Stimulated activated CD8-positive, alpha-beta memory T cell treated with anti-CD3 and anti-CD28 coated beads, Interleukin-7, amount 100 ng/mL, for 4 hours (primary cell): ENCODE measurements at regions not wholly inside any gene's neighbourhood (a gene's known extent, or its start where the extent isn't known, plus 50 kb on each side); places are given as distances from the start of the nearest gene placed in this dataset.
"Not testable (repeated sequence)": the region's sequence is repeated elsewhere in the genome, so short reads cannot be mapped to it uniquely, and the experiment has no call there.

Source experiments
- DNase-seq, 2 donors: peaks; one replicate each; pipeline ENCODE4 v3.0.0-alpha.2; 2020; ENCODE audit warnings: low read depth in 2 of 2

- DNase-seq = no peak
These were observed 765.1 kb upstream of the POM121L12 start for GRCh38 chr7:52270301-52270700.

- DNase-seq = no peak
These were observed 765.8 kb upstream of the POM121L12 start for GRCh38 chr7:52269669-52270068.

- no peak for DNase-seq
These were observed 774.4 kb upstream of the POM121L12 start for GRCh38 chr7:52261057-52261456.

- no peak for DNase-seq
These were observed 775.3 kb upstream of the POM121L12 start for GRCh38 chr7:52260046-52260665.

GRCh38 chr7:52257890-52258289 lies 777.5 kb upstream of the POM121L12 start:
- DNase-seq = no peak

- DNase-seq = no peak
These were observed 780.9 kb upstream of the POM121L12 start for GRCh38 chr7:52254396-52255010.

GRCh38 chr7:52253953-52254352 lies 781.5 kb upstream of the POM121L12 start:
- no peak for DNase-seq

GRCh38 chr7:52249741-52250140 lies 785.7 kb upstream of the POM121L12 start:
- DNase-seq = no peak

- DNase-seq = no peak
These were observed 787.9 kb upstream of the POM121L12 start for GRCh38 chr7:52247518-52247917.

GRCh38 chr7:52243685-52244084 lies 791.7 kb upstream of the POM121L12 start:
- no peak for DNase-seq

- no peak for DNase-seq
These were observed 802.2 kb upstream of the POM121L12 start for GRCh38 chr7:52233248-52233647.

- DNase-seq = no peak
These were observed 823.5 kb upstream of the POM121L12 start for GRCh38 chr7:52211930-52212329.

GRCh38 chr7:52209614-52210013 lies 825.8 kb upstream of the POM121L12 start:
- DNase-seq = no peak

GRCh38 chr7:52197221-52197620 lies 838.2 kb upstream of the POM121L12 start:
- no peak for DNase-seq

GRCh38 chr7:52195664-52196063 lies 839.8 kb upstream of the POM121L12 start:
- no peak for DNase-seq

- no peak for DNase-seq
These were observed 846.2 kb upstream of the POM121L12 start for GRCh38 chr7:52189153-52189778.

- DNase-seq = no peak
These were observed 851.3 kb upstream of the POM121L12 start for GRCh38 chr7:52184006-52184703.

- DNase-seq = no peak
These were observed 855.5 kb upstream of the POM121L12 start for GRCh38 chr7:52179934-52180333.

GRCh38 chr7:52168085-52168484 lies 851.5 kb upstream of the COBL start:
- DNase-seq = no peak

- DNase-seq = no peak
These were observed 846.7 kb upstream of the COBL start for GRCh38 chr7:52163311-52163710.

GRCh38 chr7:52161483-52161882 lies 844.9 kb upstream of the COBL start:
- DNase-seq = no peak

- not testable (repeated sequence) for DNase-seq
These were observed 842.8 kb upstream of the COBL start for GRCh38 chr7:52159421-52159820.

- no peak for DNase-seq
These were observed 837.8 kb upstream of the COBL start for GRCh38 chr7:52154382-52154781.
